A549 (cell line): ENCODE measurements at regions not wholly inside any gene's neighbourhood (a gene's known extent, or its start where the extent isn't known, plus 50 kb on each side); places are given as distances from the start of the nearest gene placed in this dataset.

Experiments
- ATAC-seq, 2 experiments: fragments of 200-7000 bp in 1 of 2; fragments of >200 bp in 1 of 2; cut with Nextera tagmentation in 1 of 2; cut with Tn5 transposase in 1 of 2; 3 replicates each; pipeline versions ENCODE4 v1.8.0 to v1.9.1; 2018 to 2020; ENCODE audit warnings: mild to moderate bottlenecking in 1 of 2, moderate library complexity in 1 of 2
- CTCF ChIA-PET: fragments of 300-600 bp; sonication (Branson Sonifier 250); formaldehyde crosslinking; extraction: SDS; loops from one replicate; lab custom pipeline; 2021; ENCODE audit warnings: antibody characterized with exemption, inconsistent platforms; lab: Yijun Ruan, JAX
- POLR2A ChIA-PET: fragments of 350-600 bp; formaldehyde crosslinking; extraction: SDS; loops from one replicate; lab custom pipeline; 2021; ENCODE audit warnings: antibody characterized with exemption, inconsistent platforms; lab: Yijun Ruan, JAX
- DNase-seq, 2 experiments: peaks; one replicate each; pipeline versions ENCODE4 v3.0.0 to v3.0.0-alpha.2; 2011 to 2016; ENCODE audit warnings: low read depth in 1 of 2, low spot score in 1 of 2
- FAIRE-seq: peaks from 2 replicates; lab custom pipeline; 2011; peaks lifted over from hg19 to GRCh38; lab: Jason Lieb, UNC
- H3K27ac ChIP-seq, 2 experiments: fragments of >200 bp; sonication (Bioruptor Twin); formaldehyde crosslinking; 3 replicates each; pipeline ENCODE4 v1.5.1; 2016 to 2017
- H3K4me1 ChIP-seq: fragments of >200 bp; sonication (Bioruptor Twin); formaldehyde crosslinking; 3 replicates; pipeline ENCODE4 v1.6.1; 2016
- H3K4me2 ChIP-seq: fragments of >200 bp; sonication (Bioruptor Twin); formaldehyde crosslinking; 3 replicates; pipeline ENCODE4 v1.6.1; 2016
- H3K4me3 ChIP-seq: fragments of >200 bp; sonication (Bioruptor Twin); formaldehyde crosslinking; 3 replicates; pipeline ENCODE4 v1.5.1; 2016
- H3K9me3 ChIP-seq: fragments of >200 bp; sonication (Bioruptor Twin); formaldehyde crosslinking; 3 replicates; pipeline ENCODE4 v1.6.1; 2016
- ATOH8 ChIP-seq: fragments of 250-450 bp; sonication (Bioruptor Pico); IDR thresholded peaks from 2 replicates; pipeline ENCODE4 v1.5.0; 2020; ENCODE audit warnings: low read depth, mild to moderate bottlenecking, moderate library complexity
- CBX2 ChIP-seq: fragments of 200-600 bp; sonication (generic); IDR thresholded peaks from 2 replicates; pipeline ENCODE4 v1.6.1; 2016; ENCODE audit warnings: low read depth, mild to moderate bottlenecking, borderline replicate concordance
- CBX8 ChIP-seq: fragments of 200-600 bp; sonication (generic); IDR thresholded peaks from 2 replicates; pipeline ENCODE4 v1.6.1; 2016
- CHD4 ChIP-seq: fragments of 200-600 bp; sonication (generic); IDR thresholded peaks from 2 replicates; pipeline ENCODE4 v1.6.1; 2016; ENCODE audit warnings: antibody characterized with exemption, mild to moderate bottlenecking, borderline replicate concordance
- CTCF ChIP-seq: fragments of >200 bp; sonication (Bioruptor Twin); formaldehyde crosslinking; IDR thresholded peaks from 3 replicates; pipeline ENCODE4 v1.5.1; 2016
- EHF ChIP-seq: fragments of 250-450 bp; sonication (Bioruptor Pico); IDR thresholded peaks from 2 replicates; pipeline ENCODE4 v1.5.0; 2020; ENCODE audit warnings: mild to moderate bottlenecking
- ELK1 ChIP-seq: fragments of 150-350 bp; IDR thresholded peaks from 2 replicates; pipeline ENCODE4 v1.6.1; 2014; ENCODE audit warnings: low read depth, mild to moderate bottlenecking, low read length
- EP300 ChIP-seq, 2 experiments: fragments of >200 bp; sonication (Bioruptor Twin); formaldehyde crosslinking; IDR thresholded peaks; 2 replicates in 1 of 2; 3 replicates in 1 of 2; pipeline ENCODE4 v1.6.1; 2016 to 2017
- FOXS1 ChIP-seq: fragments of 250-450 bp; sonication (Bioruptor Pico); IDR thresholded peaks from 2 replicates; pipeline ENCODE4 v1.5.0; 2020; ENCODE audit warnings: mild to moderate bottlenecking, moderate library complexity
- HDAC2 ChIP-seq: fragments of 200-600 bp; sonication (generic); IDR thresholded peaks from 2 replicates; pipeline ENCODE4 v1.6.1; 2016
- HES2 ChIP-seq: fragments of >200 bp; sonication (Bioruptor Twin); formaldehyde crosslinking; IDR thresholded peaks from 2 replicates; pipeline ENCODE4 v1.6.1; 2016
- HMGXB4 ChIP-seq: fragments of 250-450 bp; sonication (Bioruptor Pico); IDR thresholded peaks from 2 replicates; pipeline ENCODE4 v1.5.0; 2021; ENCODE audit warnings: mild to moderate bottlenecking, moderate library complexity, borderline replicate concordance
- HOXB13 ChIP-seq: fragments of 250-450 bp; sonication (Bioruptor Pico); IDR thresholded peaks from 2 replicates; pipeline ENCODE4 v1.5.0; 2020; ENCODE audit warnings: low read depth, mild to moderate bottlenecking, moderate library complexity
- JUNB ChIP-seq: fragments of >200 bp; sonication (Bioruptor Twin); formaldehyde crosslinking; IDR thresholded peaks from 2 replicates; pipeline ENCODE4 v1.6.1; 2016
- KDM1A ChIP-seq: fragments of 200-600 bp; sonication (generic); IDR thresholded peaks from 2 replicates; pipeline ENCODE4 v1.6.1; 2016; ENCODE audit warnings: low read depth, mild to moderate bottlenecking
- KDM5A ChIP-seq: fragments of 200-600 bp; sonication (generic); IDR thresholded peaks from 2 replicates; pipeline ENCODE4 v1.6.1; 2016; ENCODE audit warnings: antibody characterized with exemption, mild to moderate bottlenecking
- MAZ ChIP-seq: fragments of 150-350 bp; IDR thresholded peaks from 2 replicates; pipeline ENCODE4 v1.6.1; 2014; ENCODE audit warnings: antibody characterized with exemption, low read depth, low read length, borderline replicate concordance
- NR3C1 ChIP-seq: fragments of >200 bp; sonication (Bioruptor Twin); formaldehyde crosslinking; IDR thresholded peaks from 3 replicates; pipeline ENCODE4 v1.6.1; 2017
- PBX3 ChIP-seq: IDR thresholded peaks from 2 replicates; pipeline ENCODE4 v1.6.1; 2012
- POLR2A ChIP-seq: IDR thresholded peaks from 2 replicates; pipeline ENCODE4 v1.6.1; 2012; ENCODE audit warnings: mild to moderate bottlenecking, low read length
- POLR2AphosphoS2 ChIP-seq: conservative IDR thresholded peaks from 2 replicates; pipeline ENCODE4 v1.6.1; 2012; ENCODE audit warnings: low read length, improper control_type of control experiment, inconsistent platforms
- RARB ChIP-seq: fragments of 250-450 bp; sonication (Bioruptor Pico); IDR thresholded peaks from 2 replicates; pipeline ENCODE4 v1.8.0; 2021; ENCODE audit warnings: mild to moderate bottlenecking, moderate library complexity
- SMC3 ChIP-seq: fragments of >200 bp; sonication (Bioruptor Twin); formaldehyde crosslinking; IDR thresholded peaks from 3 replicates; pipeline ENCODE4 v1.6.1; 2018; ENCODE audit warnings: inconsistent platforms
- SREBF2 ChIP-seq: fragments of 450-650 bp; IDR thresholded peaks from 2 replicates; pipeline ENCODE4 v1.6.1; 2014; ENCODE audit warnings: mild to moderate bottlenecking, moderate library complexity
- ZC3H11A ChIP-seq: fragments of 450-650 bp; IDR thresholded peaks from 2 replicates; pipeline ENCODE4 v1.6.1; 2014; ENCODE audit warnings: antibody characterized with exemption, mild to moderate bottlenecking
- WGBS: methylation state at CpG from one replicate; pipeline ENCODE4 v1.1.6; 2017; ENCODE audit errors: missing lambda C conversion rate; 5-methylcytosine and 5-hydroxymethylcytosine counted together

- no peak for TF ChIP-seq RARB (CRISPR knock-in tag)
These were observed 390.6 kb upstream of the C9orf72 start (continued) for GRCh38 chr9:27963836-27964235.

- TF ChIP-seq CBX8 = no peak
- TF ChIP-seq POLR2A = no peak
- no peak for TF ChIP-seq HDAC2
- no peak for TF ChIP-seq ZC3H11A
- no peak for TF ChIP-seq NR3C1
- no peak for TF ChIP-seq CHD4
- no peak for TF ChIP-seq EHF (CRISPR knock-in tag)
- no peak for TF ChIP-seq KDM5A
- no peak for TF ChIP-seq SREBF2
- no peak for TF ChIP-seq PBX3
- no peak for TF ChIP-seq CTCF
- no peak for TF ChIP-seq MAZ
- TF ChIP-seq ELK1 = no peak
- no peak for TF ChIP-seq KDM1A
- TF ChIP-seq, all 56 proteins: peak for 0
- Histone ChIP-seq H3K4me2 (no peak overlapping the region), H3K27ac (no peak overlapping the region), H3K4me1 (no peaks in the 10 kb centered on the region), H3K9me3 (no peaks in the 10 kb centered on the region), H3K4me3 (no peak overlapping the region)
- ATAC-seq = no peak
- no peak for FAIRE-seq
- 0% methylated on average over 2 of the region's 2 CpGs for WGBS
- no peak for DNase-seq
- ChIA-PET CTCF (interaction anchor here (1.0 kb wide), 1 partner anchor 33 kb away, joined by 3 read pairs; no protein-coding TSS in a partner anchor), POLR2A (no interaction called here)
These were observed 393.9 kb upstream of the C9orf72 start for GRCh38 chr9:27967210-27967609.

GRCh38 chr9:27977931-27978330 lies 404.6 kb upstream of the C9orf72 start:
- ChIA-PET POLR2A (no interaction called here), CTCF (no interaction called here)
- Histone ChIP-seq H3K27ac (no peak overlapping the region), H3K4me2 (no peak overlapping the region), H3K4me3 (no peak overlapping the region), H3K4me1 (no peaks in the 10 kb centered on the region), H3K9me3 (no peaks in the 10 kb centered on the region)
- WGBS = 2% methylated on average over 3 of the region's 3 CpGs
- DNase-seq (no peak), ATAC-seq (no peak), FAIRE-seq (no peak)
- no peak for TF ChIP-seq HDAC2
- TF ChIP-seq CBX2 = no peak
- no peak for TF ChIP-seq ATOH8 (CRISPR knock-in tag)
- TF ChIP-seq NR3C1 = no peak
- no peak for TF ChIP-seq EP300 (IDR thresholded peaks at IDR 0.05)
- no peak for TF ChIP-seq SMC3
- TF ChIP-seq HES2 = no peak
- TF ChIP-seq JUNB = no peak
- TF ChIP-seq HOXB13 = no peak
- no peak for TF ChIP-seq POLR2AphosphoS2
- TF ChIP-seq HMGXB4 (CRISPR knock-in tag) = no peak
- no peak for TF ChIP-seq ZC3H11A
- TF ChIP-seq FOXS1 (CRISPR knock-in tag) = no peak
- no peak for TF ChIP-seq RARB (CRISPR knock-in tag)
- TF ChIP-seq, all 56 proteins: peak for 0
